SH-SY5Y (cell line): ENCODE measurements at regions not wholly inside any gene's neighbourhood (a gene's known extent, or its start where the extent isn't known, plus 50 kb on each side); places are given as distances from the start of the nearest gene placed in this dataset.

Experiments
- GATA2 ChIP-seq: IDR thresholded peaks from 2 replicates; pipeline ENCODE4 v1.6.1; 2011; ENCODE audit warnings: mild to moderate bottlenecking, low read depth, low read length
- GATA3 ChIP-seq: IDR thresholded peaks from 2 replicates; pipeline ENCODE4 v1.6.1; 2011; ENCODE audit warnings: low read depth, mild to moderate bottlenecking, low read length, moderate library complexity

- TF ChIP-seq GATA3, result no peak
- no peak for TF ChIP-seq GATA2
Measured at GRCh38 chr2:129437725-129438124, 541.7 kb upstream of the RAB6C start.
